ENCODE measurements at regions not wholly inside any gene's neighbourhood (a gene's known extent, or its start where the extent isn't known, plus 50 kb on each side); places are given as distances from the start of the nearest gene placed in this dataset.
"Not testable (repeated sequence)": the region's sequence is repeated elsewhere in the genome, so short reads cannot be mapped to it uniquely, and the experiment has no call there.

DNA sequence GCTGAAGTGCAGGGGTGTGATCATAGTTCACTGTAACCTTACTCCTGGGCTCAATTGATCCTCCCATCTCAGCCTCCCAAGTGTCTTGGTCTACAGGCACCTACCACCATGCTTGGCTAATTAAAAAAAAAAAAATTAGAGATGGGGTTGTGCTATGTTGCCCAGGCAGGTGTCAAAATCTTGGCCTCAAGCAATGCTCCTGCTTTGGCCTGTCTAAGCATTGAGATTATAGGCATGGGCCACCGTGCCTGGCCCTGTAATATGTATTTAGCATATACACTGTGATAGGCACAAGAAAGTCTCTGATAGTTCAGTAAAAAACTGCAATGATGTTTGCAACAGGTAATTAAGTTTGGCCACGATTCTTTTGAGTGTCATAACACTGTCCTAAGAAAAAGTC, 1658.4 kb downstream of the SPATA31A7 start:
- TF ChIP-seq, protein P1, sequence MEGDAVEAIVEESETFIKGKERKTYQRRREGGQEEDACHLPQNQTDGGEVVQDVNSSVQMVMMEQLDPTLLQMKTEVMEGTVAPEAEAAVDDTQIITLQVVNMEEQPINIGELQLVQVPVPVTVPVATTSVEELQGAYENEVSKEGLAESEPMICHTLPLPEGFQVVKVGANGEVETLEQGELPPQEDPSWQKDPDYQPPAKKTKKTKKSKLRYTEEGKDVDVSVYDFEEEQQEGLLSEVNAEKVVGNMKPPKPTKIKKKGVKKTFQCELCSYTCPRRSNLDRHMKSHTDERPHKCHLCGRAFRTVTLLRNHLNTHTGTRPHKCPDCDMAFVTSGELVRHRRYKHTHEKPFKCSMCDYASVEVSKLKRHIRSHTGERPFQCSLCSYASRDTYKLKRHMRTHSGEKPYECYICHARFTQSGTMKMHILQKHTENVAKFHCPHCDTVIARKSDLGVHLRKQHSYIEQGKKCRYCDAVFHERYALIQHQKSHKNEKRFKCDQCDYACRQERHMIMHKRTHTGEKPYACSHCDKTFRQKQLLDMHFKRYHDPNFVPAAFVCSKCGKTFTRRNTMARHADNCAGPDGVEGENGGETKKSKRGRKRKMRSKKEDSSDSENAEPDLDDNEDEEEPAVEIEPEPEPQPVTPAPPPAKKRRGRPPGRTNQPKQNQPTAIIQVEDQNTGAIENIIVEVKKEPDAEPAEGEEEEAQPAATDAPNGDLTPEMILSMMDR (conservative IDR thresholded peaks at IDR 0.05; ENCODE audit: low read depth in 2 of 2) = not testable (repeated sequence)
- TF ChIP-seq POLR2AphosphoS5 (IDR thresholded peaks at IDR 0.05; ENCODE audit: low read depth); CREB1 (CRISPR knock-in tag; IDR thresholded peaks at IDR 0.05; ENCODE audit: low read depth); EZH2phosphoT487 (IDR thresholded peaks at IDR 0.05; ENCODE audit: unreplicated experiment); EZH2 (IDR thresholded peaks at IDR 0.05; ENCODE audit: low read depth, unreplicated experiment); REST (IDR thresholded peaks at IDR 0.05; ENCODE audit: unreplicated experiment); ETS1 (IDR thresholded peaks at IDR 0.05); STAT1 (IDR thresholded peaks at IDR 0.05; ENCODE audit: unreplicated experiment); ZNF114 (CRISPR knock-in tag; IDR thresholded peaks at IDR 0.05); JUNB (IDR thresholded peaks at IDR 0.05; ENCODE audit: unreplicated experiment); ZNF331 (CRISPR knock-in tag; IDR thresholded peaks at IDR 0.05; ENCODE audit: low read depth); NANOG (IDR thresholded peaks at IDR 0.05; ENCODE audit: borderline replicate concordance): not testable (repeated sequence)
